HepG2 (cell line): ENCODE measurements at regions not wholly inside any gene's neighbourhood (a gene's known extent, or its start where the extent isn't known, plus 50 kb on each side); places are given as distances from the start of the nearest gene placed in this dataset.

Experiments
- ATAC-seq: fragments of 200-7000 bp; cut with Tn5 transposase; 3 replicates; pipeline ENCODE4 v1.9.1; 2020; ENCODE audit warnings: mild to moderate bottlenecking, moderate library complexity
- BruUV-seq: library from RNA; stranded (reverse); fragments of 400-500 nt; replicated peaks from 2 replicates; lab custom pipeline; 2021; lab: Mats Ljungman, UMichigan
- CTCF ChIA-PET: fragments of 300-600 bp; formaldehyde crosslinking; extraction: SDS; loops from one replicate; lab custom pipeline; 2021; ENCODE audit warnings: low total read pairs, inconsistent platforms, low intra/inter-chr PET ratio; lab: Yijun Ruan, JAX
- POLR2A ChIA-PET: fragments of 350-600 bp; sonication (Branson Sonifier 250); formaldehyde crosslinking; loops from one replicate; lab custom pipeline; 2020; ENCODE audit warnings: antibody characterized with exemption, inconsistent platforms; lab: Yijun Ruan, JAX
- DNase-seq: peaks from one replicate; pipeline ENCODE4 v3.0.0-alpha.2; 2015; ENCODE audit warnings: low spot score
- FAIRE-seq: peaks from 3 replicates; lab custom pipeline; 2011; peaks lifted over from hg19 to GRCh38; lab: Jason Lieb, UNC
- H2AFZ ChIP-seq: one replicate; pipeline ENCODE4 v1.6.1; 2011; ENCODE audit warnings: low read length, inconsistent platforms
- H3K27ac ChIP-seq: fragments of 300-600 bp; 3 replicates; pipeline ENCODE4 v1.8.0; 2011; ENCODE audit warnings: mixed run types, mild to moderate bottlenecking, mixed read lengths, low read length, inconsistent platforms; ENCODE audit not compliant: insufficient read depth; ENCODE audit errors: extremely low read length
- H3K27me3 ChIP-seq, 2 experiments: fragments of 200-600 bp in 1 of 2; 2 replicates in 1 of 2; 3 replicates in 1 of 2; pipeline versions ENCODE4 v1.6.0 to v1.8.0; 2011; ENCODE audit warnings: low read length in 2 of 2, mild to moderate bottlenecking in 2 of 2, moderate library complexity in 2 of 2, inconsistent platforms in 1 of 2; ENCODE audit not compliant: insufficient read depth in 2 of 2, control insufficient read depth in 1 of 2
- H3K36me3 ChIP-seq, 2 experiments: fragments of 200-600 bp in 1 of 2; replicated peaks in 1 of 2; 2 replicates in 1 of 2; 3 replicates in 1 of 2; pipeline versions ENCODE4 v1.5.1 to v1.8.0; 2011; ENCODE audit warnings: low read length in 2 of 2, inconsistent platforms in 1 of 2; ENCODE audit not compliant: insufficient read depth in 2 of 2, control insufficient read depth in 1 of 2
- H3K4me1 ChIP-seq: 2 replicates; pipeline ENCODE4 v1.5.1; 2012; ENCODE audit warnings: low read length, inconsistent platforms; ENCODE audit not compliant: insufficient read depth
- H3K4me2 ChIP-seq: 2 replicates; pipeline ENCODE4 v1.6.0; 2011; ENCODE audit warnings: low read depth, low read length, inconsistent platforms
- H3K4me3 ChIP-seq, 3 experiments: fragments of 200-600 bp in 1 of 3; sonication (generic), shearing (Covaris generic) in 1 of 3; replicated peaks in 1 of 3; 2 replicates each; pipeline ENCODE4 v1.5.1; 2011 to 2016; ENCODE audit warnings: low read length in 3 of 3, inconsistent platforms in 2 of 3, low read depth in 2 of 3, mild to moderate bottlenecking in 2 of 3, control low read depth in 1 of 3, mixed read lengths in 1 of 3; ENCODE audit not compliant: insufficient read depth in 1 of 3
- H3K79me2 ChIP-seq: one replicate; pipeline ENCODE4 v1.6.1; 2011; ENCODE audit warnings: low read length, inconsistent platforms; ENCODE audit not compliant: insufficient read depth
- H3K9ac ChIP-seq: 2 replicates; pipeline ENCODE4 v1.6.0; 2011; ENCODE audit warnings: mild to moderate bottlenecking, low read depth, low read length, inconsistent platforms; ENCODE audit not compliant: insufficient read depth
- H3K9me3 ChIP-seq: 2 replicates; pipeline ENCODE4 v1.5.1; 2012; ENCODE audit warnings: mild to moderate bottlenecking, low read length
- H4K20me1 ChIP-seq: 2 replicates; pipeline ENCODE4 v1.6.0; 2011; ENCODE audit warnings: inconsistent platforms, mild to moderate bottlenecking, low read length, moderate library complexity; ENCODE audit not compliant: insufficient read depth
- ATRX ChIP-seq: sonication (generic); formaldehyde crosslinking; IDR thresholded peaks from 2 replicates; pipeline ENCODE4 v1.4.0; 2020; ENCODE audit warnings: missing genetic modification reagents, borderline replicate concordance
- IRF9 ChIP-seq: sonication (generic); formaldehyde crosslinking; IDR thresholded peaks from 2 replicates; pipeline ENCODE4 v1.8.0; 2022; ENCODE audit warnings: missing genetic modification reagents, mild to moderate bottlenecking, borderline replicate concordance
- KDM1A ChIP-seq: IDR thresholded peaks from 2 replicates; pipeline ENCODE4 v1.6.1; 2016; ENCODE audit warnings: missing compliant biosample characterization
- NR2F6 ChIP-seq, 2 experiments: IDR thresholded peaks; 2 replicates each; pipeline ENCODE4 v1.6.1; 2016; ENCODE audit warnings: antibody characterized with exemption in 1 of 2, mild to moderate bottlenecking in 1 of 2
- SRSF9 ChIP-seq: fragments of 200-400 bp; formaldehyde crosslinking; IDR thresholded peaks from 2 replicates; pipeline ENCODE4 v1.6.1; 2018; ENCODE audit warnings: borderline replicate concordance, mild to moderate bottlenecking, low read depth, low read length; ENCODE audit not compliant: insufficient read depth, poor library complexity, severe bottlenecking
- TRIM24 ChIP-seq: sonication (generic); formaldehyde crosslinking; IDR thresholded peaks from 2 replicates; pipeline ENCODE4 v1.8.0; 2022; ENCODE audit warnings: mild to moderate bottlenecking, missing genetic modification reagents
- ZBED4 ChIP-seq: sonication (generic); formaldehyde crosslinking; IDR thresholded peaks from 2 replicates; pipeline ENCODE4 v1.4.0; 2020; ENCODE audit warnings: missing genetic modification reagents, borderline replicate concordance
- ZBTB21 ChIP-seq: sonication (generic); formaldehyde crosslinking; IDR thresholded peaks from 2 replicates; pipeline ENCODE4 v1.4.0; 2020; ENCODE audit warnings: missing genetic modification reagents
- ZBTB43 ChIP-seq: sonication (generic); formaldehyde crosslinking; conservative IDR thresholded peaks from 2 replicates; pipeline ENCODE4 v1.4.0; 2020; ENCODE audit warnings: missing genetic modification reagents
- ZFP36L1 ChIP-seq: sonication (generic); formaldehyde crosslinking; IDR thresholded peaks from 2 replicates; pipeline ENCODE4 v1.8.0; 2022; ENCODE audit warnings: mild to moderate bottlenecking, missing genetic modification reagents, moderate library complexity
- ZFY ChIP-seq: sonication (generic); formaldehyde crosslinking; IDR thresholded peaks from 2 replicates; pipeline ENCODE4 v1.4.0; 2020; ENCODE audit warnings: missing genetic modification reagents
- ZMYM3 ChIP-seq: sonication (generic); formaldehyde crosslinking; IDR thresholded peaks from 2 replicates; pipeline ENCODE4 v1.5.1; 2020; ENCODE audit warnings: mild to moderate bottlenecking, missing genetic modification reagents
- ZNF260 ChIP-seq: sonication (generic); formaldehyde crosslinking; IDR thresholded peaks from 2 replicates; pipeline ENCODE4 v1.4.0; 2020; ENCODE audit warnings: missing genetic modification reagents, low read depth, mild to moderate bottlenecking, borderline replicate concordance
- ZNF710 ChIP-seq: sonication (generic); formaldehyde crosslinking; IDR thresholded peaks from 2 replicates; pipeline ENCODE4 v1.5.0; 2020; ENCODE audit warnings: mild to moderate bottlenecking, missing genetic modification reagents, borderline replicate concordance
- WGBS: methylation state at CpG from one replicate; pipeline ENCODE4 v1.1.6; 2017; ENCODE audit warnings: low lambda C conversion rate; 5-methylcytosine and 5-hydroxymethylcytosine counted together
- in situ Hi-C: cut with HindIII; loops from 2 replicates; pipeline ENCODE4 v1.10.0; 2017; ENCODE audit warnings: low pct_unique_long_range_greater_than_20kb; ENCODE audit not compliant: extremely low pct_ligation_motif_present
- intact Hi-C: fragments of 100-400 bp; cut with micrococcal nuclease; formaldehyde crosslinking; loops from one replicate; pipeline ENCODE4 v1.10.0; 2022; ENCODE audit not compliant: unreplicated experiment

- no peaks in the 10 kb centered on the region for H4K20me1 ChIP-seq
- DNase-seq (no peak), FAIRE-seq (no peak), ATAC-seq (no peak)
- peaks cover 2 to 3% of the 10 kb centered on the region in 2 experiments; a peak in 1 of 5 replicates for H3K27me3 ChIP-seq
- no TSS peak for BruUV-seq
- no peaks in the 10 kb centered on the region for H3K79me2 ChIP-seq
- WGBS, result 16% methylated on average over 4 of the region's 4 CpGs
- ChIA-PET CTCF (no interaction called here), POLR2A (no interaction called here)
- in situ Hi-C loops, result no loop called here
- H3K36me3 ChIP-seq, result no peaks in the 10 kb centered on the region
- H3K9ac ChIP-seq, result no peak overlapping the region
- no peak overlapping the region for H3K4me3 ChIP-seq
- no peaks in the 10 kb centered on the region for H3K9me3 ChIP-seq
- H2AFZ ChIP-seq, result no peak overlapping the region
- no peaks in the 10 kb centered on the region for H3K4me1 ChIP-seq
- no peak overlapping the region for H3K27ac ChIP-seq
- intact Hi-C loops, result no loop called here
- no peak overlapping the region for H3K4me2 ChIP-seq
- TF ChIP-seq KDM1A (CRISPR knock-in tag), result no peak
- no peak for TF ChIP-seq ZBTB43 (CRISPR knock-in tag)
- TF ChIP-seq ZNF260 (CRISPR knock-in tag), result no peak
- TF ChIP-seq ZBED4, result no peak
- TF ChIP-seq ZFY (CRISPR knock-in tag), result no peak
- no peak for TF ChIP-seq TRIM24 (CRISPR knock-in tag)
- no peak for TF ChIP-seq ZMYM3 (CRISPR knock-in tag)
- TF ChIP-seq SRSF9, result no peak
- no peak for TF ChIP-seq ATRX (CRISPR knock-in tag)
- no peak for TF ChIP-seq NR2F6 (IDR thresholded peaks at IDR 0.05)
- TF ChIP-seq NR2F6 (CRISPR knock-in tag; IDR thresholded peaks at IDR 0.05), result no peak
- no peak for TF ChIP-seq ZBTB21 (CRISPR knock-in tag)
- no peak for TF ChIP-seq ZFP36L1
- no peak for TF ChIP-seq ZNF710 (CRISPR knock-in tag)
- TF ChIP-seq IRF9, result no peak
These were observed 96.8 kb upstream of the LY86 start for GRCh38 chr6:6491761-6492160.
